ENCODE measurements at regions not wholly inside any gene's neighbourhood (a gene's known extent, or its start where the extent isn't known, plus 50 kb on each side); places are given as distances from the start of the nearest gene placed in this dataset.

GRCh38 chr4:180625653-180626052 lies 1617.5 kb upstream of the TENM3 start:
- H3K9me3 ChIP-seq (ENCODE audit: control insufficient read depth in 3 of 3, low read length in 3 of 3): no peaks in the 10 kb centered on the region
- no peaks in the 10 kb centered on the region for H3K4me1 ChIP-seq (ENCODE audit: control insufficient read depth in 3 of 3, insufficient read depth in 3 of 3, low read length in 3 of 3)
- no peak overlapping the region for H3K9ac ChIP-seq (ENCODE audit: low read depth in 1 of 3, low read length in 3 of 3)
- H3K4me3 ChIP-seq (ENCODE audit: low read length in 3 of 3): no peak overlapping the region
- no peaks in the 10 kb centered on the region for H3K36me3 ChIP-seq (ENCODE audit: control insufficient read depth in 3 of 3, insufficient read depth in 3 of 3, low read length in 3 of 3)
- H3K27ac ChIP-seq (ENCODE audit: low read depth, low read length): no peak overlapping the region
- H3K27me3 ChIP-seq (ENCODE audit: control insufficient read depth in 3 of 3, insufficient read depth in 3 of 3, low read length in 3 of 3): no peaks in the 10 kb centered on the region

- Histone ChIP-seq H3K36me3 (ENCODE audit: control insufficient read depth in 3 of 3, insufficient read depth in 3 of 3, low read length in 3 of 3) (no peaks in the 10 kb centered on the region), H3K4me3 (ENCODE audit: low read length in 3 of 3) (no peak overlapping the region), H3K4me1 (ENCODE audit: control insufficient read depth in 3 of 3, insufficient read depth in 3 of 3, low read length in 3 of 3) (no peaks in the 10 kb centered on the region), H3K9me3 (ENCODE audit: control insufficient read depth in 3 of 3, low read length in 3 of 3) (no peaks in the 10 kb centered on the region), H3K27me3 (ENCODE audit: control insufficient read depth in 3 of 3, insufficient read depth in 3 of 3, low read length in 3 of 3) (no peaks in the 10 kb centered on the region), H3K9ac (ENCODE audit: low read depth in 1 of 3, low read length in 3 of 3) (no peak overlapping the region), H3K27ac (ENCODE audit: low read depth, low read length) (no peak overlapping the region)
Measured at GRCh38 chr4:180630012-180630665, 1613.1 kb upstream of the TENM3 start.

GRCh38 chr4:180634306-180634705 lies 1608.9 kb upstream of the TENM3 start:
- Histone ChIP-seq H3K27me3 (ENCODE audit: control insufficient read depth in 3 of 3, insufficient read depth in 3 of 3, low read length in 3 of 3) (no peaks in the 10 kb centered on the region), H3K4me3 (ENCODE audit: low read length in 3 of 3) (no peak overlapping the region), H3K9ac (ENCODE audit: low read depth in 1 of 3, low read length in 3 of 3) (no peak overlapping the region), H3K9me3 (ENCODE audit: control insufficient read depth in 3 of 3, low read length in 3 of 3) (no peaks in the 10 kb centered on the region), H3K36me3 (ENCODE audit: control insufficient read depth in 3 of 3, insufficient read depth in 3 of 3, low read length in 3 of 3) (no peaks in the 10 kb centered on the region), H3K4me1 (ENCODE audit: control insufficient read depth in 3 of 3, insufficient read depth in 3 of 3, low read length in 3 of 3) (no peaks in the 10 kb centered on the region), H3K27ac (ENCODE audit: low read depth, low read length) (no peak overlapping the region)

- H3K27me3 ChIP-seq (ENCODE audit: control insufficient read depth in 3 of 3, insufficient read depth in 3 of 3, low read length in 3 of 3): no peaks in the 10 kb centered on the region
- no peaks in the 10 kb centered on the region for H3K9me3 ChIP-seq (ENCODE audit: control insufficient read depth in 3 of 3, low read length in 3 of 3)
- H3K4me1 ChIP-seq (ENCODE audit: control insufficient read depth in 3 of 3, insufficient read depth in 3 of 3, low read length in 3 of 3): no peaks in the 10 kb centered on the region
- no peak overlapping the region for H3K27ac ChIP-seq (ENCODE audit: low read depth, low read length)
- no peak overlapping the region for H3K9ac ChIP-seq (ENCODE audit: low read depth in 1 of 3, low read length in 3 of 3)
- H3K4me3 ChIP-seq (ENCODE audit: low read length in 3 of 3): no peak overlapping the region
- H3K36me3 ChIP-seq (ENCODE audit: control insufficient read depth in 3 of 3, insufficient read depth in 3 of 3, low read length in 3 of 3): no peaks in the 10 kb centered on the region
Measured at GRCh38 chr4:180635281-180635680, 1607.9 kb upstream of the TENM3 start.

- Histone ChIP-seq H3K9me3 (ENCODE audit: control insufficient read depth in 3 of 3, low read length in 3 of 3) (no peaks in the 10 kb centered on the region), H3K27me3 (ENCODE audit: control insufficient read depth in 3 of 3, insufficient read depth in 3 of 3, low read length in 3 of 3) (no peaks in the 10 kb centered on the region)
Measured at GRCh38 chr4:180636696-180637404, 1606.4 kb upstream of the TENM3 start.

GRCh38 chr4:180637616-180638015 lies 1605.6 kb upstream of the TENM3 start:
- Histone ChIP-seq H3K27me3 (ENCODE audit: control insufficient read depth in 3 of 3, insufficient read depth in 3 of 3, low read length in 3 of 3) (no peaks in the 10 kb centered on the region), H3K4me1 (ENCODE audit: control insufficient read depth in 3 of 3, insufficient read depth in 3 of 3, low read length in 3 of 3) (no peaks in the 10 kb centered on the region), H3K9me3 (ENCODE audit: control insufficient read depth in 3 of 3, low read length in 3 of 3) (no peaks in the 10 kb centered on the region), H3K36me3 (ENCODE audit: control insufficient read depth in 3 of 3, insufficient read depth in 3 of 3, low read length in 3 of 3) (no peaks in the 10 kb centered on the region), H3K9ac (ENCODE audit: low read depth in 1 of 3, low read length in 3 of 3) (no peak overlapping the region), H3K27ac (ENCODE audit: low read depth, low read length) (no peak overlapping the region), H3K4me3 (ENCODE audit: low read length in 3 of 3) (no peak overlapping the region)

More at GRCh38 chr4:180636696-180637404, 1606.4 kb upstream of the TENM3 start:
- Histone ChIP-seq H3K4me1 (ENCODE audit: control insufficient read depth in 3 of 3, insufficient read depth in 3 of 3, low read length in 3 of 3) (no peaks in the 10 kb centered on the region), H3K9ac (ENCODE audit: low read depth in 1 of 3, low read length in 3 of 3) (no peak overlapping the region), H3K27ac (ENCODE audit: low read depth, low read length) (no peak overlapping the region), H3K4me3 (ENCODE audit: low read length in 3 of 3) (no peak overlapping the region), H3K36me3 (ENCODE audit: control insufficient read depth in 3 of 3, insufficient read depth in 3 of 3, low read length in 3 of 3) (no peaks in the 10 kb centered on the region)

GRCh38 chr4:180640193-180640592 lies 1603.0 kb upstream of the TENM3 start:
- Histone ChIP-seq H3K27ac (ENCODE audit: low read depth, low read length) (no peak overlapping the region), H3K4me3 (ENCODE audit: low read length in 3 of 3) (no peak overlapping the region), H3K27me3 (ENCODE audit: control insufficient read depth in 3 of 3, insufficient read depth in 3 of 3, low read length in 3 of 3) (no peaks in the 10 kb centered on the region), H3K9ac (ENCODE audit: low read depth in 1 of 3, low read length in 3 of 3) (no peak overlapping the region), H3K36me3 (ENCODE audit: control insufficient read depth in 3 of 3, insufficient read depth in 3 of 3, low read length in 3 of 3) (no peaks in the 10 kb centered on the region), H3K9me3 (ENCODE audit: control insufficient read depth in 3 of 3, low read length in 3 of 3) (no peaks in the 10 kb centered on the region), H3K4me1 (ENCODE audit: control insufficient read depth in 3 of 3, insufficient read depth in 3 of 3, low read length in 3 of 3) (no peaks in the 10 kb centered on the region)

GRCh38 chr4:180641495-180641894 lies 1601.7 kb upstream of the TENM3 start:
- no peaks in the 10 kb centered on the region for H3K36me3 ChIP-seq (ENCODE audit: control insufficient read depth in 3 of 3, insufficient read depth in 3 of 3, low read length in 3 of 3)
- H3K27me3 ChIP-seq (ENCODE audit: control insufficient read depth in 3 of 3, insufficient read depth in 3 of 3, low read length in 3 of 3): no peaks in the 10 kb centered on the region
- H3K27ac ChIP-seq (ENCODE audit: low read depth, low read length): no peak overlapping the region
- no peaks in the 10 kb centered on the region for H3K9me3 ChIP-seq (ENCODE audit: control insufficient read depth in 3 of 3, low read length in 3 of 3)
- H3K9ac ChIP-seq (ENCODE audit: low read depth in 1 of 3, low read length in 3 of 3): no peak overlapping the region
- no peak overlapping the region for H3K4me3 ChIP-seq (ENCODE audit: low read length in 3 of 3)
- H3K4me1 ChIP-seq (ENCODE audit: control insufficient read depth in 3 of 3, insufficient read depth in 3 of 3, low read length in 3 of 3): no peaks in the 10 kb centered on the region

- Histone ChIP-seq H3K4me1 (ENCODE audit: control insufficient read depth in 3 of 3, insufficient read depth in 3 of 3, low read length in 3 of 3) (no peaks in the 10 kb centered on the region), H3K27me3 (ENCODE audit: control insufficient read depth in 3 of 3, insufficient read depth in 3 of 3, low read length in 3 of 3) (no peaks in the 10 kb centered on the region), H3K27ac (ENCODE audit: low read depth, low read length) (no peak overlapping the region), H3K4me3 (ENCODE audit: low read length in 3 of 3) (no peak overlapping the region), H3K9me3 (ENCODE audit: control insufficient read depth in 3 of 3, low read length in 3 of 3) (no peaks in the 10 kb centered on the region), H3K36me3 (ENCODE audit: control insufficient read depth in 3 of 3, insufficient read depth in 3 of 3, low read length in 3 of 3) (no peaks in the 10 kb centered on the region), H3K9ac (ENCODE audit: low read depth in 1 of 3, low read length in 3 of 3) (no peak overlapping the region)
Measured at GRCh38 chr4:180642732-180643131, 1600.5 kb upstream of the TENM3 start.

- H3K9me3 ChIP-seq (ENCODE audit: control insufficient read depth in 3 of 3, low read length in 3 of 3): no peaks in the 10 kb centered on the region
- H3K9ac ChIP-seq (ENCODE audit: low read depth in 1 of 3, low read length in 3 of 3): no peak overlapping the region
- no peaks in the 10 kb centered on the region for H3K27me3 ChIP-seq (ENCODE audit: control insufficient read depth in 3 of 3, insufficient read depth in 3 of 3, low read length in 3 of 3)
- H3K27ac ChIP-seq (ENCODE audit: low read depth, low read length): no peak overlapping the region
- H3K4me1 ChIP-seq (ENCODE audit: control insufficient read depth in 3 of 3, insufficient read depth in 3 of 3, low read length in 3 of 3): no peaks in the 10 kb centered on the region
- H3K4me3 ChIP-seq (ENCODE audit: low read length in 3 of 3): no peak overlapping the region
- no peaks in the 10 kb centered on the region for H3K36me3 ChIP-seq (ENCODE audit: control insufficient read depth in 3 of 3, insufficient read depth in 3 of 3, low read length in 3 of 3)
Measured at GRCh38 chr4:180650273-180650672, 1592.9 kb upstream of the TENM3 start.

All from skeletal muscle tissue (tissue), 3 donors.